ENCODE measurements at regions not wholly inside any gene's neighbourhood (a gene's known extent, or its start where the extent isn't known, plus 50 kb on each side); places are given as distances from the start of the nearest gene placed in this dataset.

DNA sequence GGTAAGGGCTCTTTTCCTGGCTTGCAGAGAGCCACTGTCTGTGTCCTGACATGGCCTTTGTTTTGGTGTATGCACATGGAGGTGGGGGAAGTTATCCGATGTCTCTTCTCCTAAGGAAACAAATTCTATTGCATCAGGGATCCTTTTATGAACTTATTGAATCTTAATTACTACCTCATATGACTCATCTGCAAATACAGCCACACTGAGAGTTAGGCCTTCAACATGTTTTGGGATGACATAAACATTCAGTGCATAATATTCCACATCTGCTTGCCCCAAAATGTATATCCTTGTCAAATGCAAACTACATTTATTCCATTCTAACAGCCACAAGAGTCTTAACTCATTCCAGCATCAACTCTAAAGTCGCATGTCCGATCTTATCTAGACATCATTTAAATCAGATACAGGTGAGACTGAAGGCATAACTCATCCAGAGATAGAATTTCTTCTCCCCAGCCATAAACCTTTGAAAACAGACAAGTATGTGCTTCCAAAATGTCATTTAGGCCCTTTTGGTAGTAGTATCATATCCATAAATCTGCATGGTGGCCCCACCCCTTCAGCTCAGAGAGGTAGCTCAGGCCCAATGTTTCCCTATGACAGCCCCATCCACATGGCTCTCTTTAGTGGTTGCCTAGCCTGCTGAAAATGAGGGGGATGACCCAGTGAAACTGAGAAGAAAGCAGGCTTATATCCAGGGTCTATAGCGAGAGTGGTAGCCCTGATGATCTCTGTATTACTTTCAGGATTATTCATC is 289.5 kb upstream of the ALCAM start:
- no peaks in the 10 kb centered on the region for H3K9me3 Mint-ChIP-seq
- H3K4me3 Mint-ChIP-seq: no peak overlapping the region

DNA sequence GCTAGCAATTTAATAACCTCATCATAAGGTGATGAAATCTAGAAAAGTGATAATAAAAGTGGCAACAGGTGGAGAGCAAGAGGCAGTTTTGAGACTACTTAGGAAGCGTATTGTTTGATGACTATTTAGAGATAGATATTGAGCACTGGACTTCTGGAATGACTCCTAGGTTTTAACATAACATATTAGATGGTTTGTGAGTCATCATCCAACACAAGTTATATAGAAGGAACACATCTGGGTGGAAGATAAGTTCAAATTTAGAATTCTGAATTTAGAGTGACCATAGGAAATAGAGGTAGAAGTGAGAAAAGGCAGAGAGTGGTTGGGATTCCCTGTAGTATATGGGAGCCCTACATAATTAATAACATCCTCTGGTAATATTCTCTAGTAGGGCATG is 282.8 kb upstream of the ALCAM start:
- Mint-ChIP-seq H3K27ac (no peak overlapping the region), H3K9me3 (no peaks in the 10 kb centered on the region), H3K27me3 (no peaks in the 10 kb centered on the region), H3K4me3 (no peak overlapping the region), H3K4me1 (ENCODE audit: low read depth) (no peaks in the 10 kb centered on the region), H3K36me3 (ENCODE audit: low read depth) (no peaks in the 10 kb centered on the region)
- no peak for DNase-seq

More for the DNA sequence above, 289.5 kb upstream of the ALCAM start:
- H3K27ac Mint-ChIP-seq: no peak overlapping the region
- no peaks in the 10 kb centered on the region for H3K36me3 Mint-ChIP-seq (ENCODE audit: low read depth)
- H3K4me1 Mint-ChIP-seq (ENCODE audit: low read depth): no peaks in the 10 kb centered on the region
- no peaks in the 10 kb centered on the region for H3K27me3 Mint-ChIP-seq
- DNase-seq: no peak

DNA sequence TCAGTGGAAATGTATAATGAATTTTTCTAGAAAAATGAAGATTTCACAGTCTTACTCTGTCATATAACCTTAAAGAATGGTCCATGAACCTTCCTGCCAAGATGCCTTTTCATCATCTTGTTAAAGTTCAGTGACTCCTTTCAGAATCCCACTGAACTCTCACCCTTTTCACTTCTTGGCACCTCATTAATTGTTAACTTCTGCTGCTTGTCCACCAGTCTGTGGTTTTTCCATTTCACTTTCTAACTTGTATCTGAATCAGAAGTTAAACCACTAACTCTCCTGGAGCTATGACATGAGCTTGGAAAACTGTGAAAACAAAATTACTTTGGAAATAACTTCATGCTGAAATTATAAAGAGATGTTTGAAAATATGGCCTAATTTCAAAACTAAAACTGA is 281.2 kb upstream of the ALCAM start:
- Mint-ChIP-seq H3K27me3 (no peaks in the 10 kb centered on the region), H3K4me3 (no peak overlapping the region), H3K9me3 (no peaks in the 10 kb centered on the region), H3K36me3 (ENCODE audit: low read depth) (no peaks in the 10 kb centered on the region), H3K27ac (no peak overlapping the region), H3K4me1 (ENCODE audit: low read depth) (no peaks in the 10 kb centered on the region)
- DNase-seq: no peak

DNA sequence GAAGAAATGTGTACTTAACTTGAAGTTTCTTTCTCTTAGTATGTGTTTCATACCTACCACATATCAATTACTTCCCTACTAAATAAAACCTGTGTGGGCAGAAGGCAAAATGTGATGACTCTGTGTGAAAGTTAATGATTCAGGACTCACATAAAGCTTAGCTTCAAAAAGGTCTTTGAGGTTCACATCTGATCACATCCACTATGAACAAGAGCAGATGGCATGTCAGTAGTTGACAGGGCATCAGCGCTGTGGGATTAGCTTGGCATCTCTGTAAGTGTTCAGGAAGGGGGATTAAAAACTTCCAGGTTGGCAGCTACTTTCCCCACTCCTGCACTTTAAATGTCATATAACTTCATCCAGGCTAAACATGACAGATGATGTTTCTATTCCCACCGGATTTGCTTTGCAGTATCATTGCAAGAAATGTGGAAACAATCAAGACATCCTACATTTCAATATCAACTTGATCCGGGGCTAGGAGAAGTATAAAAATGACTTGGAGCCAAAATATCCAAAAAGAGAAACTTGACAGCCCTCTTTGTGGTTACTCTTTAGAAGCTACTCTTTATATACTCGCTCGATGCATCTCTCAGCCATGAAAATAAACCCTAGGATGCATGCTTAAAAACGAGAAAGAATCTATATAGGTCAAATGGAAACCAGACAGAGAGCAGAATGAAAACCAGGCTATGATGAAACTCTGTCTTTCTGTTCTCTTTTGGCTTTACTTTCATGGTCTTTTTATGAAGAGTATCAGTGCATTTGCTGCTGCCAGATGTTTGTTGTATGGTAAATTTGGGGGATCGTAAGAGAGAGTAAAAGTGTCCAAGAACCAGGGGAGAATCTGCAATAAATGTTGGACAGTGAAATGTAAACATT is 273.1 kb upstream of the ALCAM start:
- Mint-ChIP-seq H3K27ac (no peak overlapping the region), H3K4me3 (no peak overlapping the region), H3K27me3 (peaks cover 2% of the 10 kb centered on the region), H3K9me3 (no peaks in the 10 kb centered on the region), H3K36me3 (ENCODE audit: low read depth) (no peaks in the 10 kb centered on the region), H3K4me1 (ENCODE audit: low read depth) (no peaks in the 10 kb centered on the region)
- DNase-seq: no peak

DNA sequence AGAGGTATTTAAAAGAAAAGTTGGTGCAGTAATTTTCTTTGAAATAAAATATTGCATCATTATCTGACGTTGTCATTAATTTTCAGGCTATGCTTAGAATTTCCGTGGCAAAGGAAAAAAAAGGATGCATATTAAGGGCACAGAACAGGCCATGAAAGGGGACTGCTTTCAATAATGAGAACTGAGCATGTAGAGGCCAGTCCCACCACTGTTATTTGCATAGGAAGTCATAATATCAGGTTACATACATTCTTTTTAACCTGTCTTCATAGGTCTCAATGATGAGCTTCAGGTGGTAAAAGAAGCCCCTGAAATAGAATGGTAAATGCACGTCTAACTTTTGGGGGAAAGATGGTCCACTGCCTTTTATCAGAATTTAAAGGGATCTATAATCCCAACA is 272.1 kb upstream of the ALCAM start:
- H3K4me3 Mint-ChIP-seq: no peak overlapping the region
- no peaks in the 10 kb centered on the region for H3K9me3 Mint-ChIP-seq
- DNase-seq: no peak
- peaks cover 2% of the 10 kb centered on the region for H3K27me3 Mint-ChIP-seq
- H3K27ac Mint-ChIP-seq: no peak overlapping the region
- no peaks in the 10 kb centered on the region for H3K36me3 Mint-ChIP-seq (ENCODE audit: low read depth)
- H3K4me1 Mint-ChIP-seq (ENCODE audit: low read depth): no peaks in the 10 kb centered on the region

DNA sequence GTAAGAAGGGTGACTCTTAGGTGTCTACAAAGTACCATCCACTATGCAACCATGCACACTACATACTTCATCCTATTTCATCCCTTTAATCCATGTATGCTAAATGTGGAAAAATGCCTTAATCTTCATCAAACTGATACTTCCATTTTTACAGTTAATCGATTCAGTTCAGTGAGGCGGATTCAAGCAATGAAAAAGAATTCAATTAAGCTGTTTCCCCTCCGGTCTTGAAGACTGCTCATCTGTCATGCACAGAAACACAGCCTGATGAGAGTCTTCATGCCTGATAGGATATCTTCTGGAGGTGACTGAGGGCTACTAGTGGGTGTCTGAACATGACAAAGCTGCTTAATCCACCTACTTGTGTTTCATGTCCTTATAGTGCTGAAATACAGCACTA is 270.6 kb upstream of the ALCAM start:
- H3K27ac Mint-ChIP-seq: no peak overlapping the region
- H3K4me3 Mint-ChIP-seq: no peak overlapping the region
- H3K36me3 Mint-ChIP-seq (ENCODE audit: low read depth): no peaks in the 10 kb centered on the region
- H3K4me1 Mint-ChIP-seq (ENCODE audit: low read depth): no peaks in the 10 kb centered on the region
- H3K27me3 Mint-ChIP-seq: peaks cover 2% of the 10 kb centered on the region
- no peak for DNase-seq
- H3K9me3 Mint-ChIP-seq: no peaks in the 10 kb centered on the region

DNA sequence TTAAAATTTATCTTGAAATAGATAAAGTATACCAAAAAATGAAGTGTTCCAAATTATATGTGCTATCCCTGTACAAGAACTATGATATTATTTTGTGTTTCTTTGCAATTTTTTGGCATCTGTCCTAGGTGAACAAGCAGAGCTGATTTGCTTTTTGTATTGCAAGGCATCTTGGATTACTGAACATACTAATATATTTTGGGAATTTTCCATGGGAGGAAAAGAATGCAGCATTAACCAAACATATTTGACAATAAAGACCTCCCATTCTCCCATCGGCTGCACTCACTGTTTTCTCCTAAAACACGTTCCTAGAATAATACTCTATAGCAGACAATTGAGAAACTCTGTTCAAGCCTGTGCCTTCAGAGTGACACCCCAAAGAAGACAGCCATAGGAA is 265.1 kb upstream of the ALCAM start:
- H3K27ac Mint-ChIP-seq: no peak overlapping the region
- no peak overlapping the region for H3K4me3 Mint-ChIP-seq
- no peak for DNase-seq
- no peaks in the 10 kb centered on the region for H3K4me1 Mint-ChIP-seq (ENCODE audit: low read depth)
- H3K27me3 Mint-ChIP-seq: no peaks in the 10 kb centered on the region
- H3K36me3 Mint-ChIP-seq (ENCODE audit: low read depth): no peaks in the 10 kb centered on the region
- H3K9me3 Mint-ChIP-seq: no peaks in the 10 kb centered on the region

DNA sequence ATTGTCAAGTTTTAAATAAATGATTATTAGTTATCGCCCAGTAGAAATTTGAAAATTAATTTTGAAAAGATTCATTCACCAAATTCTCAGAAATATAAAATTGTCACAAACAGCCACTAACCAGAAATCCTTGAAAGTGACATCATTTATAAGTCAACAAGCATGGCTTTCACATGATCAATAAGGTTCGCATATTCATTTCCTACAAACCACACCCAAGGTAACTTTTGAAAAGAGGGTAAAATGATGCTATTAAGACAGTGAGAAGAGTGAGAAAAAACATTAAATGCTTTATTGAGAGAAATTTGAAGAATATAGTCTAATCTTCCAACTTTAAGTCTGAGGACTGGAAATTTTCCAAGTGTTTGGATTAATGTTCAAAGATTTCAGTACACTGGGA is 263.6 kb upstream of the ALCAM start:
- H3K4me3 Mint-ChIP-seq: no peak overlapping the region
- no peaks in the 10 kb centered on the region for H3K36me3 Mint-ChIP-seq (ENCODE audit: low read depth)
- H3K27me3 Mint-ChIP-seq: no peaks in the 10 kb centered on the region
- no peaks in the 10 kb centered on the region for H3K9me3 Mint-ChIP-seq
- no peak overlapping the region for H3K27ac Mint-ChIP-seq
- no peak for DNase-seq
- H3K4me1 Mint-ChIP-seq (ENCODE audit: low read depth): no peaks in the 10 kb centered on the region

DNA sequence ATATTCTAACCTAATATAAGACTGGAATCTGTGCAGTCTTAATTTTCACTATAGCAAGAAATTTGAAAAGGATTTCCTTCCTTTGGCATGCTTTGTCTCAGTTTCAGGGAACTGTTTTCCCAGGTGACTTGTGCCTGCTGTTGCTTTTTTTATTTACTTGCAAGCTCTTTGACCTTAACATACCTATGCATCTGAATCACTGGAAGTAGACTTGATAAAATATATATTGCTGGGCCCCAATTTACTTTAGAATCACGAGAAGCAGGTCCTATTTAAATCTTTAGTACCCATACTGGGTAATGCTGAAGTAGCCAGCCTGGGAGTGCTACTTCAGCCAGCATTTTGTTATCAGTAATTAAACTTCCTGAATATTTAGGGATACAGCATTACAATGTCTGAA is 257.9 kb upstream of the ALCAM start:
- Mint-ChIP-seq H3K36me3 (ENCODE audit: low read depth) (no peaks in the 10 kb centered on the region), H3K9me3 (peaks cover 26% of the 10 kb centered on the region), H3K27me3 (no peaks in the 10 kb centered on the region), H3K4me1 (ENCODE audit: low read depth) (no peaks in the 10 kb centered on the region), H3K27ac (no peak overlapping the region), H3K4me3 (no peak overlapping the region)
- DNase-seq: no peak

DNA sequence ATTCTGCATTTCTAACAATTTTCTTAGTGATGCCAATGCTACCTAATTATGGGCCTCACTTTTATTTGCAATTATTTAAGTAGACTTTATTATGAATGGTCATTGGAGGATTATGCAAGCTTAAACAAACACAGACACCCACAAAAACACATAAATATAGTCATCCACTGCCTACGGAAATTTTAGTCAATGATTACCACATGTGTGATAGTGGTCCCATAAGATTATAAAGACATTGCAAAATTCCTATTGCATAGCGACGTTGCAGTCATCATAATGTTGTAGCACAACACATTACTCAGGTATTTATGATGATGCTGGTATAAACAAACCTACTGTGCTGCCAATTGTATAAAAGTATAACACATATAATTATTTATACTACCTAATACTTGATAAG is 247.8 kb upstream of the ALCAM start:
- no peak for DNase-seq
- no peak overlapping the region for H3K27ac Mint-ChIP-seq
- H3K9me3 Mint-ChIP-seq: peaks cover 2% of the 10 kb centered on the region
- H3K4me3 Mint-ChIP-seq: no peak overlapping the region
- H3K4me1 Mint-ChIP-seq (ENCODE audit: low read depth): no peaks in the 10 kb centered on the region
- no peaks in the 10 kb centered on the region for H3K27me3 Mint-ChIP-seq
- no peaks in the 10 kb centered on the region for H3K36me3 Mint-ChIP-seq (ENCODE audit: low read depth)

DNA sequence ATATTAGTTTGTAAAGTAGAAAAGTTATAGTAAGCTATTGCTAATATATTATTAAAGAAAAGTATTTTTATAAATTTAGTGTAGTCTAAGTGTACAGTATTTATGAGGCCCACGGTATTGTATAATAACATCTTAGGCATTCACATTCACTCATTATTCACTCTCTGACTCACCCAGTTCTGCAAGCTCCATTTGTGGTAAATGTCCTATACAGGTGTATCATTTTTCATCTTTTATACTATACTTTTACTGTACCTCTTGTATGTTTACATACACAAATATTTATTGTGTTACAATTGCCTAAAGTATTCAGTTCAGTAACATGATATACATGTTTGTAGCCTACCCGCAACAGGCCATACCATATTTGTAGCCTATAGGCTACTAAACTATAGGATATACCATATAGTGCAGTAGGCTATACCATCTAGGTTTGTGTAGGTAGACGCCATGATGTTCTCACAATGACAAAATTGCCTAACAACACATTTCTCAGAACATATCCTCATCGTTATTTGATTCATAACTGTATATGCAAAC is 246.8 kb upstream of the ALCAM start:
- Mint-ChIP-seq H3K4me1 (ENCODE audit: low read depth) (no peaks in the 10 kb centered on the region), H3K36me3 (ENCODE audit: low read depth) (no peaks in the 10 kb centered on the region), H3K4me3 (no peak overlapping the region), H3K27me3 (no peaks in the 10 kb centered on the region), H3K9me3 (no peaks in the 10 kb centered on the region), H3K27ac (no peak overlapping the region)
- no peak for DNase-seq

DNA sequence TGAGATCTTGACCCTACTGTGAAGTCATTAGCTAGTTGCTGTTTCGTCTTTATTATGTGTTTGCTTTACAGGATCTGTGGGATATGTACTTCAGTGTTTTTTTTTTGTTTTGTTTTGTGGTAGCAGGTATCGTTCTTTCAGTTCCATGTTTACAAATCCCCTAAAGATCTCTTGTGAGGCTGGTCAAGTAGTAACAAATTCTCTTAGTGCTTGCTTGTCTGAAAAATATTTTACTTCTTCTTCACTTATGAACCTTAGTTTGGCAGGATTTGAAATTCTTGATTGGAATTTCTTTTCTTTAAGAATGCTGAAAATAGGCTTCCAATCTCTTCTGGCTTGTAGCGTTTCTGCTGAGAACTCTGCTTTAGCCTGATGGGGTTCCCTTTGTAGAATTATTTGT is 235.8 kb upstream of the ALCAM start:
- no peak for DNase-seq
- H3K9me3 Mint-ChIP-seq: peaks cover 24% of the 10 kb centered on the region
- H3K4me1 Mint-ChIP-seq (ENCODE audit: low read depth): no peaks in the 10 kb centered on the region
- H3K27ac Mint-ChIP-seq: no peak overlapping the region
- H3K36me3 Mint-ChIP-seq (ENCODE audit: low read depth): no peaks in the 10 kb centered on the region
- H3K27me3 Mint-ChIP-seq: no peaks in the 10 kb centered on the region
- H3K4me3 Mint-ChIP-seq: no peak overlapping the region

DNA sequence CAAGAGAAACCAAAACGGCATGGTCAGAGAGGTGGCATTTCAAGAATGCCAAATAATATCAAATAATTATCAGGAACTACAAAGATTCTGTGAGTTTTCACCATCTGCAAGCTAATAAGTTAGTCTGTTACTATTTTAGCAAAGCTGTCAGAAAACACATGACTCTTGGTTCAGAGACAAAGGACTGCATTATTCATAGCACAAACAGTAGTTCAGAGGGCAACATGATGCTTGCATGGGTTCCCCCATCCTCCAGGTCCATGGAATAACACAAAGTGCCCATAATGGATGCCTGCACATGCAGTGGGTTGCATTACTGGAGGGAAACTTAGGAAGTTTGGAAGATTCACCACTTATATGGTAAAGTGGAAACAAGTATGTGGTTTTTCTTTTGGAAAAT is 228.8 kb upstream of the ALCAM start:
- Mint-ChIP-seq H3K4me1 (ENCODE audit: low read depth) (no peaks in the 10 kb centered on the region), H3K27ac (no peak overlapping the region), H3K4me3 (no peak overlapping the region)

DNA sequence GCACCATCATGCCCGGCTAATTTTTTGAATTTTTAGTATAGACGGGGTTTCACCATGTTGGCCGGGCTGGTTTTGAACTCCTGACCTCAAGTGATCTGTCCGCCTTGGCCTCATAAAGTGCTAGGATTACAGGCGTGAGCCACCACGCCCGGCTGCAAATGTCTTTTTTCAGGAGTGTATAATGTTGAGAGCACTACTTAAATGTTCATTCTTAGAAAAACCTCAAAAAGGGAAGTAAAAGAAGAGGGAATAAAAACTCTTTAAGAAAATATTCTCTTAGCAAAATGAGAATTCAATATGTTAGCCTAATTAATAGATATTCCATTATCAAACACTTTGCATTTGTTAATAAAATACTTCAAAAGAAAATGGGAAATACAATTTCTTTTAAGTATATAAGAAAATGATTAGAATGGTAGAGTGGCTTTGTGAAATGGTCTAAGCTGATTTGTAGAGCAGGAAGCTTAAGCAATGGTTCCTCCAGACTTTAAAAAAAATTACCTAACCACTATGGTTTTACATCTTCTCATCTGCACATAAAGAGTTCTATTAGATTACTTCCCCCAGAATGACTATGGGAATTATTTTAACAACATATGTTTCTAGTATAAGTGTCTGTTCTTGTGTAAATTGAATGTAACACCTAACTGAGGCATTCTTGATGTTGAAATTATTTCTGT is 226.7 kb upstream of the ALCAM start:
- DNase-seq: no peak
- no peaks in the 10 kb centered on the region for H3K27me3 Mint-ChIP-seq
- no peak overlapping the region for H3K27ac Mint-ChIP-seq
- H3K36me3 Mint-ChIP-seq (ENCODE audit: low read depth): no peaks in the 10 kb centered on the region
- H3K4me3 Mint-ChIP-seq: no peak overlapping the region
- H3K4me1 Mint-ChIP-seq (ENCODE audit: low read depth): no peaks in the 10 kb centered on the region
- no peaks in the 10 kb centered on the region for H3K9me3 Mint-ChIP-seq

More for the DNA sequence above, 228.8 kb upstream of the ALCAM start:
- DNase-seq: no peak
- no peaks in the 10 kb centered on the region for H3K36me3 Mint-ChIP-seq (ENCODE audit: low read depth)
- no peaks in the 10 kb centered on the region for H3K27me3 Mint-ChIP-seq
- no peaks in the 10 kb centered on the region for H3K9me3 Mint-ChIP-seq

Data from activated T-cell treated with anti-CD3 and anti-CD28 coated beads, Interleukin-2, amount 50 U/mL, for 24 hours (primary cell).